ENCODE measurements at regions not wholly inside any gene's neighbourhood (a gene's known extent, or its start where the extent isn't known, plus 50 kb on each side); places are given as distances from the start of the nearest gene placed in this dataset.
"Not testable (repeated sequence)": the region's sequence is repeated elsewhere in the genome, so short reads cannot be mapped to it uniquely, and the experiment has no call there.

GRCh38 chr18:24616653-24617052, 156.2 kb downstream of the HRH4 start:
- H3K79me1 ChIP-seq (ENCODE audit: insufficient read depth, low read depth, low read length, poor library complexity, severe bottlenecking) = no peaks in the 10 kb centered on the region

GRCh38 chr18:24624421-24624820, 164.0 kb downstream of the HRH4 start:
- not testable (repeated sequence) for H3K4me1 Mint-ChIP-seq

More at GRCh38 chr18:24616653-24617052, 156.2 kb downstream of the HRH4 start:
- Histone ChIP-seq H3K27ac (ENCODE audit: insufficient read length, low read depth, low read length) (no peak overlapping the region), H2BK5ac (ENCODE audit: insufficient read length, low read length) (no peak overlapping the region), H3K4me2 (ENCODE audit: insufficient read depth, insufficient read length, low read length) (no peak overlapping the region), H3K79me2 (ENCODE audit: insufficient read depth, low read length) (no peaks in the 10 kb centered on the region), H4K20me1 (ENCODE audit: control insufficient read depth, insufficient read depth, insufficient read length) (no peaks in the 10 kb centered on the region), H4K91ac (ENCODE audit: insufficient read length, low read depth, low read length) (no peak overlapping the region), H4K5ac (ENCODE audit: insufficient read length, low read depth, low read length) (no peak overlapping the region), H3K14ac (ENCODE audit: insufficient read depth, low read length) (no peak overlapping the region), H3K18ac (ENCODE audit: insufficient read length, low read depth, low read length) (no peak overlapping the region), H4K8ac (replicated peaks; ENCODE audit: insufficient read length, low read depth, low read length) (no peak overlapping the region), H3K9ac (ENCODE audit: extremely low read depth, insufficient read length, low read length) (no peak overlapping the region), H3K23ac (ENCODE audit: insufficient read length, low read depth, low read length) (no peak overlapping the region), H3K4ac (ENCODE audit: low read depth, low read length) (no peak overlapping the region), H2BK20ac (ENCODE audit: low read depth, low read length, poor library complexity, severe bottlenecking) (no peak overlapping the region), H3K56ac (ENCODE audit: insufficient read length, low read depth, low read length) (no peak overlapping the region), H2BK12ac (ENCODE audit: insufficient read length, low read depth, low read length) (no peak overlapping the region), H3K4me1 (ENCODE audit: insufficient read depth, low read length) (no peaks in the 10 kb centered on the region), H3K9me3 (ENCODE audit: control insufficient read depth, low read depth, low read length) (no peaks in the 10 kb centered on the region), H2BK15ac (ENCODE audit: low read depth, low read length) (no peak overlapping the region), H2AK5ac (ENCODE audit: insufficient read length, low read length) (no peak overlapping the region), H2AFZ (ENCODE audit: low read length) (no peak overlapping the region), H3K23me2 (ENCODE audit: insufficient read length, low read depth, low read length, poor library complexity, severe bottlenecking) (no peaks in the 10 kb centered on the region), H3T11ph (ENCODE audit: low read length) (no peak overlapping the region), H2BK120ac (ENCODE audit: low read depth, low read length, poor library complexity, severe bottlenecking) (no peak overlapping the region), H3K27me3 (ENCODE audit: insufficient read depth, low read length) (no peaks in the 10 kb centered on the region)
- Mint-ChIP-seq H3K36me3 (ENCODE audit: insufficient read depth in 1 of 3, low read depth in 3 of 3) (peaks cover 0 to 5% (median 0%) of the 10 kb centered on the region in 3 experiments; a peak in 1 of 7 replicates), H3K27me3 (ENCODE audit: low read depth) (no peaks in the 10 kb centered on the region), H3K9me3 (peaks cover 0 to 4% of the 10 kb centered on the region in 2 experiments; a peak in 3 of 5 replicates), H3K4me1 (peaks cover 9 to 10% of the 10 kb centered on the region in 2 experiments), H3K27ac (peak overlapping the region in 1 of 3 experiments; percentile 92; a peak in 2 of 7 replicates), H3K4me3 (no peak overlapping the region)
- TF ChIP-seq CTCF (conservative IDR thresholded peaks at IDR 0.05) = no peak
- WGBS (ENCODE audit: extremely low coverage, insufficient read length, low lambda C conversion rate) = no CpG with 5 or more reads among the region's 3 CpGs
- DNase-seq = peak; percentile 29

More at GRCh38 chr18:24624421-24624820, 164.0 kb downstream of the HRH4 start:
- not testable (repeated sequence) for H4K5ac ChIP-seq (ENCODE audit: insufficient read length, low read depth, low read length); H3K79me2 ChIP-seq (ENCODE audit: insufficient read depth, low read length); H3K23me2 ChIP-seq (ENCODE audit: insufficient read length, low read depth, low read length, poor library complexity, severe bottlenecking); H2BK120ac ChIP-seq (ENCODE audit: low read depth, low read length, poor library complexity, severe bottlenecking); H3K4me1 ChIP-seq (ENCODE audit: insufficient read depth, low read length); H3K27me3 Mint-ChIP-seq (ENCODE audit: low read depth); H2BK20ac ChIP-seq (ENCODE audit: low read depth, low read length, poor library complexity, severe bottlenecking); H3K9me3 Mint-ChIP-seq; H3K36me3 Mint-ChIP-seq (ENCODE audit: insufficient read depth in 1 of 3, low read depth in 3 of 3); H3K9me3 ChIP-seq (ENCODE audit: control insufficient read depth, low read depth, low read length); H3K23ac ChIP-seq (ENCODE audit: insufficient read length, low read depth, low read length); H3K27me3 ChIP-seq (ENCODE audit: insufficient read depth, low read length); H2BK5ac ChIP-seq (ENCODE audit: insufficient read length, low read length); H4K20me1 ChIP-seq (ENCODE audit: control insufficient read depth, insufficient read depth, insufficient read length); H3K14ac ChIP-seq (ENCODE audit: insufficient read depth, low read length); H3K4me2 ChIP-seq (ENCODE audit: insufficient read depth, insufficient read length, low read length); DNase-seq; H3K4ac ChIP-seq (ENCODE audit: low read depth, low read length); H3K9ac ChIP-seq (ENCODE audit: extremely low read depth, insufficient read length, low read length); H3K18ac ChIP-seq (ENCODE audit: insufficient read length, low read depth, low read length); H2BK12ac ChIP-seq (ENCODE audit: insufficient read length, low read depth, low read length); H3K4me3 Mint-ChIP-seq; H2AK5ac ChIP-seq (ENCODE audit: insufficient read length, low read length); H3K27ac Mint-ChIP-seq; H4K8ac ChIP-seq (replicated peaks; ENCODE audit: insufficient read length, low read depth, low read length); H3T11ph ChIP-seq (ENCODE audit: low read length); H3K27ac ChIP-seq (ENCODE audit: insufficient read length, low read depth, low read length); H2BK15ac ChIP-seq (ENCODE audit: low read depth, low read length); H3K79me1 ChIP-seq (ENCODE audit: insufficient read depth, low read depth, low read length, poor library complexity, severe bottlenecking); H4K91ac ChIP-seq (ENCODE audit: insufficient read length, low read depth, low read length); H2AFZ ChIP-seq (ENCODE audit: low read length); H3K56ac ChIP-seq (ENCODE audit: insufficient read length, low read depth, low read length)
- WGBS (ENCODE audit: extremely low coverage, insufficient read length, low lambda C conversion rate) = no CpG with 5 or more reads among the region's 17 CpGs
